H1 (cell line): ENCODE measurements at regions not wholly inside any gene's neighbourhood (a gene's known extent, or its start where the extent isn't known, plus 50 kb on each side); places are given as distances from the start of the nearest gene placed in this dataset.

Experiments used
- CTCF ChIA-PET: fragments of 300-600 bp; sonication (Branson Sonifier 250); formaldehyde crosslinking; loops from one replicate; lab custom pipeline; 2021; ENCODE audit not compliant: partially characterized antibody; lab: Charles Lee
- POLR2A ChIA-PET: fragments of 300-600 bp; sonication (Branson Sonifier 250); formaldehyde crosslinking; loops from one replicate; lab custom pipeline; 2021; ENCODE audit warnings: inconsistent platforms; ENCODE audit not compliant: partially characterized antibody; lab: Charles Lee
- DNase-seq, 2 experiments: peaks; one replicate each; pipeline versions ENCODE4 v3.0.0 to v3.0.0-alpha.2; 2010 to 2022; ENCODE audit warnings: low spot score in 2 of 2, low read depth in 1 of 2, mixed read lengths in 1 of 2
- FAIRE-seq: peaks from 2 replicates; lab custom pipeline; 2011; peaks lifted over from hg19 to GRCh38; lab: Jason Lieb, UNC
- H2AFZ ChIP-seq: 2 replicates; pipeline ENCODE4 v1.8.1; 2012; ENCODE audit warnings: low read length, inconsistent platforms
- H2AK5ac ChIP-seq: 2 replicates; pipeline ENCODE4 v1.6.1; 2013; ENCODE audit warnings: low read depth, low read length
- H2BK120ac ChIP-seq: replicated peaks from 2 replicates; pipeline ENCODE3; 2013; ENCODE audit warnings: low read depth, low read length, inconsistent platforms
- H2BK12ac ChIP-seq: 2 replicates; pipeline ENCODE4 v1.6.1; 2013; ENCODE audit warnings: low read depth, low read length
- H2BK15ac ChIP-seq: 2 replicates; pipeline ENCODE4 v1.6.1; 2013; ENCODE audit warnings: low read length
- H2BK20ac ChIP-seq: 2 replicates; pipeline ENCODE4 v1.6.1; 2013; ENCODE audit warnings: low read length
- H2BK5ac ChIP-seq: 2 replicates; pipeline ENCODE4 v1.6.1; 2013; ENCODE audit warnings: low read depth, low read length
- H3K14ac ChIP-seq: 2 replicates; pipeline ENCODE4 v1.6.1; 2013; ENCODE audit warnings: inconsistent platforms; ENCODE audit not compliant: insufficient read length
- H3K18ac ChIP-seq: 2 replicates; pipeline ENCODE4 v1.6.1; 2013; ENCODE audit warnings: low read length; ENCODE audit errors: extremely low read depth
- H3K23ac ChIP-seq: 2 replicates; pipeline ENCODE4 v1.6.1; 2013; ENCODE audit warnings: inconsistent platforms; ENCODE audit not compliant: insufficient read length
- H3K23me2 ChIP-seq: 2 replicates; pipeline ENCODE4 v1.6.1; 2013; ENCODE audit warnings: low read depth, low read length
- H3K27ac ChIP-seq: 2 replicates; pipeline ENCODE4 v1.6.1; 2011; ENCODE audit warnings: low read depth, low read length, inconsistent platforms
- H3K27me3 ChIP-seq, 4 experiments: replicated peaks in 1 of 4; 1 replicate in 1 of 4; 2 replicates in 3 of 4; pipeline versions ENCODE4 v1.6.1 to v1.8.1; 2011 to 2013; ENCODE audit warnings: low read length in 3 of 4, mild to moderate bottlenecking in 3 of 4, inconsistent platforms in 2 of 4, mixed read lengths in 2 of 4, moderate library complexity in 1 of 4; ENCODE audit not compliant: control insufficient read depth in 3 of 4, insufficient read depth in 3 of 4; ENCODE audit errors: extremely low read depth in 1 of 4
- H3K36me3 ChIP-seq, 4 experiments: 2 replicates each; pipeline versions ENCODE4 v1.6.1 to v1.8.1; 2011 to 2013; ENCODE audit warnings: mild to moderate bottlenecking in 4 of 4, low read length in 3 of 4, moderate library complexity in 2 of 4, control low read depth in 1 of 4, inconsistent platforms in 1 of 4; ENCODE audit not compliant: insufficient read depth in 4 of 4, control insufficient read depth in 2 of 4
- H3K4ac ChIP-seq: replicated peaks from 2 replicates; pipeline ENCODE3; 2013; ENCODE audit warnings: low read length, low read depth, mixed read lengths, inconsistent platforms; ENCODE audit not compliant: insufficient read length
- H3K4me1 ChIP-seq, 4 experiments: replicated peaks in 1 of 4; 1 replicate in 1 of 4; 2 replicates in 3 of 4; pipeline versions ENCODE4 v1.6.1 to v1.8.1; 2011 to 2013; ENCODE audit warnings: low read length in 3 of 4, inconsistent platforms in 2 of 4, mixed read lengths in 1 of 4; ENCODE audit not compliant: insufficient read depth in 4 of 4, control insufficient read depth in 3 of 4
- H3K4me2 ChIP-seq, 2 experiments: 2 replicates each; pipeline versions ENCODE4 v1.6.1 to v1.8.1; 2011 to 2013; ENCODE audit warnings: low read depth in 2 of 2, low read length in 2 of 2, control low read depth in 1 of 2, inconsistent platforms in 1 of 2, mild to moderate bottlenecking in 1 of 2; ENCODE audit not compliant: insufficient read depth in 1 of 2
- H3K4me3 ChIP-seq, 4 experiments: fragments of 200-600, 300-600 bp in 1 of 4; sonication (generic), shearing (Covaris generic), sonication (Bioruptor Twin) in 1 of 4; 2 replicates each; pipeline versions ENCODE4 v1.5.1 to v1.8.1; 2011 to 2016; ENCODE audit warnings: low read length in 4 of 4, low read depth in 3 of 4, control low read depth in 2 of 4, inconsistent platforms in 2 of 4, mild to moderate bottlenecking in 2 of 4, mixed read lengths in 1 of 4, moderate library complexity in 1 of 4; ENCODE audit not compliant: insufficient read depth in 2 of 4; ENCODE audit errors: extremely low read depth in 1 of 4
- H3K56ac ChIP-seq: replicated peaks from 2 replicates; pipeline ENCODE3; 2013; ENCODE audit warnings: low read depth, mild to moderate bottlenecking, mixed read lengths, low read length, inconsistent platforms; ENCODE audit not compliant: insufficient read length
- H3K79me1 ChIP-seq: 2 replicates; pipeline ENCODE4 v1.6.1; 2013; ENCODE audit warnings: low read depth, low read length, control low read depth
- H3K79me2 ChIP-seq, 2 experiments: 2 replicates each; pipeline versions ENCODE4 v1.6.1 to v1.8.1; 2012 to 2013; ENCODE audit warnings: low read length in 2 of 2, mild to moderate bottlenecking in 2 of 2, inconsistent platforms in 1 of 2; ENCODE audit not compliant: insufficient read depth in 2 of 2, control insufficient read depth in 1 of 2
- H3K9ac ChIP-seq, 4 experiments: replicated peaks in 1 of 4; 1 replicate in 1 of 4; 2 replicates in 3 of 4; pipeline versions ENCODE4 v1.6.1 to v1.8.1; 2011 to 2013; ENCODE audit warnings: low read depth in 3 of 4, low read length in 3 of 4, control low read depth in 2 of 4, mild to moderate bottlenecking in 2 of 4, moderate library complexity in 2 of 4, inconsistent platforms in 1 of 4; ENCODE audit errors: extremely low read depth in 1 of 4
- H3K9me3 ChIP-seq, 2 experiments: 2 replicates each; pipeline versions ENCODE4 v1.6.1 to v1.8.1; 2012 to 2013; ENCODE audit warnings: mild to moderate bottlenecking in 2 of 2, moderate library complexity in 2 of 2, control low read depth in 1 of 2, inconsistent platforms in 1 of 2, low read depth in 1 of 2, low read length in 1 of 2, mixed read lengths in 1 of 2; ENCODE audit not compliant: insufficient read depth in 2 of 2
- H4K20me1 ChIP-seq, 2 experiments: replicated peaks in 1 of 2; 2 replicates each; pipeline versions ENCODE3 to v1.8.1; 2011 to 2013; ENCODE audit warnings: inconsistent platforms in 2 of 2, low read length in 2 of 2, mild to moderate bottlenecking in 1 of 2; ENCODE audit not compliant: insufficient read depth in 2 of 2, control insufficient read depth in 1 of 2
- H4K5ac ChIP-seq: 2 replicates; pipeline ENCODE4 v1.6.1; 2013; ENCODE audit warnings: low read length, low read depth, mixed read lengths, inconsistent platforms; ENCODE audit not compliant: insufficient read length
- H4K8ac ChIP-seq: 2 replicates; pipeline ENCODE4 v1.8.0; 2013; ENCODE audit warnings: mild to moderate bottlenecking, moderate library complexity, low read length, inconsistent platforms; ENCODE audit not compliant: insufficient read depth; ENCODE audit errors: extremely low read depth
- H4K91ac ChIP-seq: replicated peaks from 2 replicates; pipeline ENCODE3; 2013; ENCODE audit warnings: low read length, mixed read lengths, inconsistent platforms; ENCODE audit not compliant: insufficient read length
- JUND ChIP-seq: IDR thresholded peaks from 2 replicates; pipeline ENCODE4 v1.6.1; 2011; ENCODE audit warnings: mild to moderate bottlenecking, improper control_type of control experiment, low read length
- POLR2A ChIP-seq, 2 experiments: IDR thresholded peaks; 1 replicate in 1 of 2; 2 replicates in 1 of 2; pipeline ENCODE4 v1.6.1; 2011; ENCODE audit warnings: low read depth in 2 of 2, low read length in 2 of 2, mild to moderate bottlenecking in 2 of 2; ENCODE audit errors: control extremely low read depth in 1 of 2
- WGBS, 2 experiments: shearing (Covaris generic) in 1 of 2; methylation state at CpG; one replicate each; pipeline versions ENCODE4 v1.1.6 to v1.1.7; 2013 to 2015; ENCODE audit warnings: low lambda C conversion rate in 2 of 2, mixed read lengths in 2 of 2, inconsistent platforms in 1 of 2, low coverage in 1 of 2, missing lambda C conversion rate in 1 of 2; ENCODE audit not compliant: insufficient replicate concordance in 2 of 2, insufficient coverage in 1 of 2, insufficient read length in 1 of 2; ENCODE audit errors: extremely low coverage in 1 of 2, missing lambda C conversion rate in 1 of 2; 5-methylcytosine and 5-hydroxymethylcytosine counted together

DNA sequence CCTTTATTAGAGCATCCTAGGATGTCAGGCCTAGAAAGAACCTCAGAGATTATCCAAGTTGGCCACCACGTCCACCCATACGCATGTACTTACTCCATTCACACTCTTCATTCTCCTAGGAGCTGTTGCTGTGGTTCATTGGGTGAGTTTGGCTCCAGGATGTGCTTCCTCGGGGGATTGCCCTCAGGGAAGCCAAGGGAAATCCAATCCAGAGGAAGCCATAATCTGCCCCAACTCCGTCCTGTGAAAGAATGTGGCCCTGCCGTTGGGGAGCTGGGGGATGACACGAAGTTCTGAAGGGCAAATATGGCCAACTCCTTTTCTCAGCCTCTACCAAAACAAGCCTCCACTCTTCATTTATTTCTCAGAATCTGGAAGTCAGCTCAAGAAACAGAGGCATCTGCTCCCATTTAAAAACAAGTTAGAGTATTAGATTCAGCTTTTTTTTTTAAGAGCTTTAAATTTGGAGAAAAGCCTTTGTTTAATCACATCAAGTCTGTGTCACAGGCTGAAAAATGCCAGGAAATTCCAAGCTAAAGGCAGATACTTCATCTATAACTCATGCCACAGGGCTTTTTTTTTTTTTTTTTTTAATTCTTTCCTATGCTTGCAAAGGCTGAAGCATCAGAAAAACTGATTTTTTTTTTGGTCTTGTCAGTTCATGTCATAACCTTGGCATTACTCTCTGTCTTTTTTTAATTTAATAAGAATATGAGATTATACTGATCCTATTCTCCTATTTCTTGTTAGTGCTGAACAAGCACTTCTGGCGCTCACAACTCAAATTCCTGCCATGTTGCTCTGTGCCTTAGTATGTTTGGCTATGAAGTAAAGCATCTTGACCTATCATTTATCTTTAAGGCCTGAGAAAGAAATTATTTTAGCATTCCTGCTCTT, 480.9 kb upstream of the MARCKS start:
- DNase-seq (no peak), FAIRE-seq (no peak)
- Histone ChIP-seq H2AK5ac (no peak overlapping the region), H3K36me3 (no peaks in the 10 kb centered on the region), H4K8ac (no peak overlapping the region), H2BK12ac (no peak overlapping the region), H3K23ac (no peak overlapping the region), H2BK20ac (no peak overlapping the region), H3K9ac (no peak overlapping the region), H3K4ac (no peak overlapping the region), H3K56ac (no peak overlapping the region), H3K27ac (no peak overlapping the region), H3K23me2 (no peaks in the 10 kb centered on the region), H3K14ac (no peak overlapping the region), H3K4me2 (no peak overlapping the region), H4K5ac (no peak overlapping the region), H2BK120ac (no peak overlapping the region), H3K79me2 (no peaks in the 10 kb centered on the region), H3K18ac (no peak overlapping the region), H3K9me3 (no peaks in the 10 kb centered on the region), H2BK15ac (no peak overlapping the region), H3K79me1 (no peaks in the 10 kb centered on the region), H2AFZ (peak overlapping the region; percentile 22; the same call in 1 of the 2 replicates), H2BK5ac (no peak overlapping the region), H4K91ac (no peak overlapping the region), H4K20me1 (no peaks in the 10 kb centered on the region), H3K27me3 (no peaks in the 10 kb centered on the region), H3K4me1 (no peaks in the 10 kb centered on the region), H3K4me3 (no peak overlapping the region)
- WGBS, 2 experiments = 94% methylated on average over 7 of the region's 7 CpGs; no CpG with 5 or more reads in 1 of the 2 experiments
- ChIA-PET POLR2A (no interaction called here), CTCF (interaction anchor here (0.6 to 0.7 kb wide), 3 partner anchors 345 to 810 kb away, joined by 3 read pairs; no protein-coding TSS in a partner anchor)
- no peak for TF ChIP-seq POLR2A (IDR thresholded peaks at IDR 0.05; ENCODE audit: control extremely low read depth in 1 of 2, low read depth in 2 of 2, low read length in 2 of 2)
- no peak for TF ChIP-seq JUND
